Activated naive CD8-positive, alpha-beta T cell treated with anti-CD3 and anti-CD28 coated beads, Interleukin-2, amount 50 U/mL, for 24 hours (primary cell): ENCODE measurements at regions not wholly inside any gene's neighbourhood (a gene's known extent, or its start where the extent isn't known, plus 50 kb on each side); places are given as distances from the start of the nearest gene placed in this dataset.

Experiments used
- ATAC-seq: fragments of 150-1000 bp; cut with Tn5 transposase; one replicate; pipeline ENCODE4 v1.10.0; 2021
- DNase-seq: peaks from one replicate; pipeline ENCODE4 v3.0.0; 2021
- H3K27ac Mint-ChIP-seq: one replicate; pipeline ENCODE4 v1.8.0; 2021; ENCODE audit warnings: mild to moderate bottlenecking, mixed read lengths
- H3K27me3 Mint-ChIP-seq: one replicate; pipeline ENCODE4 v1.8.0; 2021; ENCODE audit warnings: mixed read lengths
- H3K36me3 Mint-ChIP-seq: one replicate; pipeline ENCODE4 v1.8.0; 2021; ENCODE audit warnings: low read depth, mixed read lengths
- H3K4me1 Mint-ChIP-seq: one replicate; pipeline ENCODE4 v1.8.0; 2021; ENCODE audit warnings: mixed read lengths
- H3K4me3 Mint-ChIP-seq: one replicate; pipeline ENCODE4 v1.8.0; 2021; ENCODE audit warnings: mild to moderate bottlenecking, moderate library complexity, mixed read lengths
- H3K9me3 Mint-ChIP-seq: one replicate; pipeline ENCODE4 v1.8.0; 2021; ENCODE audit warnings: mixed read lengths

DNA sequence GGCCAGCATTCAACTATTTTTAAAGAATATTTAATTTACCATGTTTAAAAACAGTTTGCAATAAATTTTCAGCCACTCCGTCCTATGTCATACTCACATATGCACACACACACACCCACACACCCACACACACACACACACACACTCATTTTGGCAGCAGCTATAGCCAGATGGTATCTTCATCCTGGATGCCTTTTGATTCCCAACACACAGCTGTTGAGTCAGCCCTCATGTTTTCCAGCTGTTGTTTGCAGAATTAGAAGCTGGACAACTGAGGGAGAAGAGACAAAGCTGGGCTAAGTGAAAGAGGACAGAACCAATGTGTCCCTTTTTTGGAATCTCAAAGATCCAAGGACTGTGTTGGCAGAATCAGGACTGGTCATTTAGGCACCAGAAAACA is 80.0 kb upstream of the EGLN3 start:
- DNase-seq (no peak), ATAC-seq (no peak)
- Mint-ChIP-seq H3K4me1 (no peaks in the 10 kb centered on the region), H3K4me3 (no peak overlapping the region), H3K27me3 (peaks cover 2% of the 10 kb centered on the region), H3K27ac (no peak overlapping the region), H3K36me3 (no peaks in the 10 kb centered on the region), H3K9me3 (no peaks in the 10 kb centered on the region)

DNA sequence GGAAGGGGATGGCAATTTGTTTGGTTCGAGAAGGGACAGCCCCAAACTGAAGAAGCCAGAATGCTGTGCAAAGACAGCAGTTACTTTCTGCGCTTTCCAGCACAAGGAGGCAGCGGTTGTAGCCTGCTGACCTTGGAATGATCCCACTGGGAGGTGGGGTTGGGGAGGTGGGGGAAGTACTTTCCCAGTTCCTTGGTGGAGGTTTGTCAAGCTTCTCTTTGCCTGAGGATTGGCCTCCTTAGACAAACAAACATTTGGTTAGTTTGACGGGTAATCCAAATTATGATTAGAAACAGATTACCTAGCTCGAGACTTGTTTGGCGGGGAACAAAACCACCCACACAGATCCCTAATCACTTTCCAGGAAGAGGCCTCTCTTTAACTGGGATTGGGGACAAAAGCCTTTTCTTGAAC is 79.1 kb upstream of the EGLN3 start:
- Mint-ChIP-seq H3K36me3 (no peaks in the 10 kb centered on the region), H3K27me3 (peaks cover 2% of the 10 kb centered on the region), H3K4me3 (no peak overlapping the region), H3K9me3 (no peaks in the 10 kb centered on the region), H3K4me1 (no peaks in the 10 kb centered on the region), H3K27ac (no peak overlapping the region)
- ATAC-seq (no peak), DNase-seq (no peak)

DNA sequence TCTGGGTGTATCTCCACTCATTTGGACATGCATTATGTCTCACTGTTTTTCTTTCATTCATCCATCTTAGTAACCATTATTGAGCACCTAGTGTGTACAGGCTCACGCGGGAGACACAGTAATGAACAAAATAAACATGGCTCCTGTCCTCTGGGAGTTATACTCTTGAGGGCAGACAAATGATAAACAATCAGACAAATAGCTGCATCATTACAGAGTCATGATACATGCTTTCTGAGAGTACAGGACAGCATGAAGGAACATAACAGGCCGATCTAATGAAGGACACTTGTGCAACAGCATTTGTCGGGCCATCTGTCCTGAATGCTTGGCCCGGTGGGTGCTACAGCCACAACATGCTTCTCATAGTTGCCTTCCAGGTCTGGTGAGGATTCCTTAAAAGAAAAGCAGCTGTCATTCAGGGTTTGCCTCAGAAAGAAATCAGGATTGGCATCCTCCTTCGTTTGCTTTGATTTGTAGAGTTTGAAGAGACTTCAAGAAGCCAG is 77.2 kb upstream of the EGLN3 start:
- ATAC-seq (no peak), DNase-seq (no peak)
- no peak overlapping the region for H3K4me3 Mint-ChIP-seq
- H3K9me3 Mint-ChIP-seq = no peaks in the 10 kb centered on the region
- no peaks in the 10 kb centered on the region for H3K4me1 Mint-ChIP-seq
- no peaks in the 10 kb centered on the region for H3K36me3 Mint-ChIP-seq
- no peak overlapping the region for H3K27ac Mint-ChIP-seq
- peaks cover 2% of the 10 kb centered on the region for H3K27me3 Mint-ChIP-seq

DNA sequence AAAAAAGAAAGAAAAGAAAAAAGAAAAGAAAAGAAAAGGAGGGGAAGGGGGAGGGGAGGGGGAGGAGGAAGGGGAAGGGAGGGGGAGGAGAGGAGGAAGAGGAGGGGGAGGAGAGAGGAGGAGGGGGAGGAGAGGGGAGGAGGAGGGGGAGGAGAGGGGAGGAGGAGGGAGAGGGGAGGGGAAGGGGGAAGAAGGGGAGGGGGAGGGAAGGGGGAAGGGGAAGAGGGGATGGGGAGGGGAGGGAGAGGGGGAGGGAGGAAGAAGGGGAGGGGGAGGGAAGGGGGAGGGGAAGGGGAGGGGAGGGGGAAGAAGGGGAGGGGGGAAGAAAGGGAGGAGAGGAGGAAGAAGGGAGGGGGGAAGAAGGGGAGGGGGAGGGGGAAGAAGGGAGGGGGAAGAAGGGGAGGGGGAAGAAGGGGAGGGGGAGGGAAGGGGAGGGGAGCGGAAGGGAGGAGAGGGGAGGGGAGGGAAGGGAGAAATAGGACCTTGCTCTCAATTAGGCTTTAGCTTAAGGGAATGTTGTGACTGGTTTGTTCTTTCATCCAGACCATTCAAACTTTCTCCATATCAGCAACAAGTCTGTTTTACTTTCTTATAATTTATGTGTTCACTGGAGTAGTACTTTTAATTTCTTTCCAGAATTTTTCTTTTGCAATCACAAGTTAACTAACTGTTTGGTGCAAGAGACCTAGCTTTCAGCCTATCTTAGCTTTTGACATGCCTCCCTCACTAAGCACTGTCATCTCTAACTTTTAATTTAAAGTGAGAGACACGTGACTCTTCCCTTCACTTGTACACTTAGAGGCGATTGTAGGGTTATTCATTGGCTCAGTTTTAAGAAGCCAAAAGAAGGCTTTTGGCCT is 76.5 kb upstream of the EGLN3 start:
- H3K36me3 Mint-ChIP-seq = no peaks in the 10 kb centered on the region
- no peak overlapping the region for H3K4me3 Mint-ChIP-seq
- no peak for ATAC-seq
- H3K27me3 Mint-ChIP-seq = peaks cover 2% of the 10 kb centered on the region
- no peak for DNase-seq
- no peaks in the 10 kb centered on the region for H3K4me1 Mint-ChIP-seq
- no peaks in the 10 kb centered on the region for H3K9me3 Mint-ChIP-seq
- H3K27ac Mint-ChIP-seq = no peak overlapping the region

DNA sequence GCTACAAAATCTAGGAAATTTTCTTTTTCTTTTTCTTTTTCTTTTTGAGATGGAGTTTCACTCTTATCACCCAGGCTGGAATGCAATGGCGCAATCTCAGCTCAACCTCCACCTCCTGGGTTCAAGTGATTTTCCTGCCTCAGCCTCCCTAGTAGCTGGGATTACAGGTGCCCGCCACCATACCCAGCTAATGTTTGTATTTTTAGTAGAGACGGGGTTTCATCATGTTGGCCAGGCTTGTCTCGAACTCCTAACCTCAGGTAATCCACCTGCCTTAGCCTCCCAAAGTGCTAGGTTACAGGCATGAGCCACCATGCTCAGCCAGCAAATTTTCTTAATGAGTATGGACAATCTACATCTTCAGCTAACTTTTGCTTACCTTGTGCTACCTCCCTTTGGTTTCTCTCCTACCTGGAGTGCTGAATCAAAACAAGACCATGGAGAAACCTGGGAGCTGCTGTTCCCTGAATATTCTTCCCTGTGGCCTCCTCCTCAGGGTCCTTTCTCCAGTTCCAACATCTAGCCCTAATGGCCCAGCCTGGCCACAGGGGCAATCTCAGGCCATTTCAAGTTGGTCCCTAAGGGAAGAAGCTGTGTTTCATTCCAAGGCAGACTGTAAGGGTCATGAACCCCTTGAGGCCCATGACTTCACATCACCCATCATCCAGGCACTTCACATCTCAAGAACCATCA is 74.6 kb upstream of the EGLN3 start:
- no peaks in the 10 kb centered on the region for H3K9me3 Mint-ChIP-seq
- DNase-seq = no peak
- H3K4me1 Mint-ChIP-seq = no peaks in the 10 kb centered on the region
- no peak overlapping the region for H3K27ac Mint-ChIP-seq
- ATAC-seq = no peak
- H3K36me3 Mint-ChIP-seq = no peaks in the 10 kb centered on the region
- peaks cover 2% of the 10 kb centered on the region for H3K27me3 Mint-ChIP-seq
- no peak overlapping the region for H3K4me3 Mint-ChIP-seq

DNA sequence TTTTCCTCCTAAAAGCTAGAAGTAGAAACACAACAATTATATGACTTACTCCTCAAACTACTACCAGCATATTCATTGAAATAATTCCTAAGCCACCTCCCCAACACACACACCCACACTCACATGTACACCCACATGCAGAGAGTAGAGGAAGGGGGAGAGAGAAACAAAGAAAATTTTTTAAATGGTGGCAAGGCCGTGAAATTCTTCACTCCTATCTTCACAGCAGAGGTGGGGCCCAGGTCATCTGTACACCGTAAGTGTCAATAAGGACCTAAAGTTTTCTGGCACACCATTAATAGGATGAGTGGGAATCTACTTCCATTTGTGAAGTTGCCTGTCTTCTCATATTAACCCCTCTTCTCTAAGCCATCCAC is 73.9 kb upstream of the EGLN3 start:
- no peak overlapping the region for H3K4me3 Mint-ChIP-seq
- no peak overlapping the region for H3K27ac Mint-ChIP-seq
- H3K4me1 Mint-ChIP-seq = no peaks in the 10 kb centered on the region
- H3K27me3 Mint-ChIP-seq = peaks cover 2% of the 10 kb centered on the region
- no peaks in the 10 kb centered on the region for H3K36me3 Mint-ChIP-seq
- no peak for DNase-seq
- no peak for ATAC-seq
- H3K9me3 Mint-ChIP-seq = no peaks in the 10 kb centered on the region

DNA sequence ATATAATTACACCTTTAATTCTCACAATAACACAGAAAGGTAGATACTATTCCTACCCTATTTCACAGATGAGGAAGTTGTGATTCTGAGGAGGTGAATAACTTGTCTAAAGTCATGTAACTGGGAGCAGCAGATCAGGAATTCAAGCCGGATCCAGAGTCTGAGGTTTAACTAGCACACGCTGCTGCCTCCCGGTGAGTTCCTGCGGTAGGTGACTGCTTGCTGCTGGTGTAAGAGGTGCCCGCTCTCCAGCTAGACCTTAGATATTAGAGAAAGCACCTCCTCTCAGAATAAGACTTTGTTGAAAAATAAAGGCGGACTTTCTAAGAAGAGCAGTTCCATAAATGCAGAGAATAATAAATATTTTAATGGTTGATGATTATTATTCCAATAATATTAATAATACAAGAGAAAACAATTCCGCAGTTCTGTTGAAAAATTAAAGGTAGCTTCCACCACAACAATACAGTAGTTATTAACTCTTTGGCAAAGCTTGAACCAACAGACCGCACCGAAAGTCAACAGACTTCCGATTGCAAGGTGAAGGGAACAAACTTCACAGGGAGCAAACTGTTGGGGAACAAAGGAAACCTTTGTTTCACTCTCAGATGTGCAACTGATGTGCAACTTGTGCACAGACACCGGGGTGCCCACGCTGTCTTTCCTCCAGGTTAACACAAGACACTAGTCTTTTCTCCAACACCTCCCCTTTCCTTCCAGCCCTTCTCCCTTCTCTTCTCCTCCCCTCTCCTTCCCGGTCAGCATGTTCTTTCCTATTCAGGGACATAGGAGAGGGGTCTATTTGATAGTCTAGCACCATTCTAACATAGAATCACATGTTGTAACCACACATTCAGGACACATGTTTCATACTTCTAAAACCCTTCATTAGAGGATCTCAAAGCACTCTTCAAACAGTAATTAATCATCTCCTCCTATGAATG is 73.2 kb upstream of the EGLN3 start:
- Mint-ChIP-seq H3K27me3 (peaks cover 2% of the 10 kb centered on the region), H3K9me3 (no peaks in the 10 kb centered on the region), H3K27ac (no peak overlapping the region), H3K4me3 (no peak overlapping the region), H3K4me1 (no peaks in the 10 kb centered on the region), H3K36me3 (no peaks in the 10 kb centered on the region)
- DNase-seq = no peak
- ATAC-seq = no peak

DNA sequence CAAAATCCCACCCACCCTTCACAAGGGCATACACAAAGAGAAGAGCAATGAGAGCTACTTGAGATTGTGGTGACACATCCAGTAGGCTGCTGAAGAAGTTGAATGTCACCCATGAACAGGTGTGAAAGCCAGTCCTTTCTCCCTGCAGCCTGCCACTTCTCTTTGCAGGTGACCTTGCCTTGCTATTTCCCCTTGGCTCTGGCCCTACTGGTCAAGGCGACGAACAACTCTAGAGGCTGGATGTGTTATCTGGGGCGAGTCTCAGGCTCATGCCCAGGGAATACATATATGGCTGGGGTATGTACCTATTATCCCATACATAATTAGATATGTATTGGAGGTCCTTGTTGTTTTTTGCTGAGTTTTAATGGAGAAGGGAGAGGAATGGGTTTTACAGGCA is 70.2 kb upstream of the EGLN3 start:
- ATAC-seq = no peak
- Mint-ChIP-seq H3K36me3 (no peaks in the 10 kb centered on the region), H3K27me3 (no peaks in the 10 kb centered on the region), H3K9me3 (no peaks in the 10 kb centered on the region), H3K4me3 (no peak overlapping the region), H3K4me1 (peaks cover 16% of the 10 kb centered on the region), H3K27ac (no peak overlapping the region)
- no peak for DNase-seq

DNA sequence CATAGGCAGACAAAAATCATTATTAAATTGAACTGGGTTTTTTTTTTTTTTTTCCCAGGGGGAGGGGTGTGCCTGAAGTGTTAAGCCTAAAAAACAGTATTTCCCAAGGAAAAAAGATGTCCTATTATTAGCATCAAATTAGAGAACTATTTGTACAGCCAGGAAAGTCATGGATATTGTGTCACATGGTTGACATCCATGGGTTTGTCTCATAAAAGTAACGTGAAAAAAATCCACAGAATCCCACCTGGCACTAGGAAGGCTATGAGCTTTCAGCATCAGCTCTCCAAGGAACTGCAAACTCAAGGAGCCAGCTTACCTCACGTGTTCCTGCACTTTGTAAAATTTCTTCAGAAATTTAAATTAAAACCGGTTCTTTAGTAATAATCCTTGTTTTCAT is 69.1 kb upstream of the EGLN3 start:
- Mint-ChIP-seq H3K4me1 (peaks cover 16% of the 10 kb centered on the region), H3K9me3 (no peaks in the 10 kb centered on the region), H3K36me3 (no peaks in the 10 kb centered on the region), H3K27ac (no peak overlapping the region), H3K4me3 (no peak overlapping the region), H3K27me3 (no peaks in the 10 kb centered on the region)
- no peak for ATAC-seq
- no peak for DNase-seq

DNA sequence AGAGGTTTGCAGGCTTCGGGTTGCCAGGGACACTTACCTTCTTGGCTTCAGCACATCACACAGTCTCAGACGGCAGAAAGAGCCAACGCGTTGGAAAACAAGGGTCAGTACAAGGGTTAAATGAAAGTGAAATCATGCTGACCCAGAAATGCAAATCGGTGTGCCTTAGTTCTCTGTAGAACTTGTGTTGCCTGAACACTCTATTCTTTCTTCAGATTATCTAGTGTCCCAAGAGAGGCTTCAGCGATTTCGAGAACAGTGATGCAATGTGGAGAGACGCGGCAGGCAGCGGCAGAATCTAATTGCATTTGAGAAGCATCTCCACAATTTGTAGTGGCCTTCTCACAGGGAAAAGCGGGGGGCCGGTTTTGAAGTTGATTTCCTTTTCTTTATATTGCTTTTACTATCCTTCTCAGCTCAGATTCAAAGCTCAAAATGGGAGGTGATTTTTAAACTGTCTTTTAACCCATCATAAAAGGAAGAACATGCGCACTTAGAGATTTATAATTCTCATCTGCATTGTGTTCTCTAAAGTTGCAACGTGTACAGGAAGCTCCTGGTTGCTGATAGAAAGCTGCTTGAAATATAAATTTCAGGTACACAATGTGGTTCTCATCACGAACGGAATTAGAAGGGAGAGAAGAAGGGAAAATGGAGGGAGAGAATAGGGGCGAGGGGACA is 67.8 kb upstream of the EGLN3 start:
- no peaks in the 10 kb centered on the region for H3K36me3 Mint-ChIP-seq
- peak; percentile 85 for ATAC-seq
- H3K27ac Mint-ChIP-seq = peak overlapping the region; percentile 91
- no peaks in the 10 kb centered on the region for H3K9me3 Mint-ChIP-seq
- peak; percentile 10 for DNase-seq
- H3K4me3 Mint-ChIP-seq = peak overlapping the region; percentile 80
- peaks cover 2% of the 10 kb centered on the region for H3K27me3 Mint-ChIP-seq
- H3K4me1 Mint-ChIP-seq = peaks cover 22% of the 10 kb centered on the region

DNA sequence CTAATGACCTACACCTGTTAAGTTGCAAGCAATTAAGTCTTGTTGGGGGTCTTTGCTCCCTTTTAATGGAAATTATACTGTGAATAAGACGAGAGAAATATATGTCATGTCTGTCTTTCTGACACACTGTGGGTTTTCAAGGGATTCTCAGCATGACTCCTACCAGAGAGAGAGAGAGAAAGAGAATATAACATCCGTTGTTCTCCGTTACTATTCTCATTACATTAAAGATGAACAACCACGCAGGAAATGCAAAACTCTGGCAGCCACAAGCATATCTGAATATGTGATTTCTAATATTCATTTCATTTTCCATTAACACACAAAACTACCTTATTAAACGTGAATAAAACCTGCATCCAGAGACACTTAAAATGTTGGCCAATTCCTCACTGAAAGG is 67.3 kb upstream of the EGLN3 start:
- no peak for DNase-seq
- peaks cover 28% of the 10 kb centered on the region for H3K4me1 Mint-ChIP-seq
- no peaks in the 10 kb centered on the region for H3K9me3 Mint-ChIP-seq
- no peaks in the 10 kb centered on the region for H3K36me3 Mint-ChIP-seq
- peak overlapping the region; percentile 91 for H3K27ac Mint-ChIP-seq
- peak; percentile 59 for ATAC-seq
- peaks cover 2% of the 10 kb centered on the region for H3K27me3 Mint-ChIP-seq
- H3K4me3 Mint-ChIP-seq = peak overlapping the region; percentile 80

DNA sequence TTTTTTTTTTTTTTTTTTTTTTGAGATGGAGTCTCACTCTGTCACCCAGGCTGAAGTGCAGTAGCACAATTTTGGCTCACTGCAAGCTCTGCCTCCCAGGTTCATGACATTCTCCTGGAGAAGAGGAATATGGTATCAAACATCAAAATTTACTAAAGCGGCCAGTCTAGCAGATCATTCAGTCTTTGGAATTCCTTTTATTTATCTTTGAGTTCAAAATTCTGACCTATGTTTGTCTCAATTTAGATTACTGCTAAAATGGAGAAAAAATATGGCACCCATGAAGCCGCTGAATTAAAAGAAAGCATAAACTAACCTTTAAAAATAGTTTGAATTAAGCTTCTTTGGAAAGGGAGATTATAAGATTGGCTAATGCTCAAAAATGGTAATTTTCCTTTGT is 64.5 kb upstream of the EGLN3 start:
- Mint-ChIP-seq H3K27ac (no peak overlapping the region), H3K9me3 (no peaks in the 10 kb centered on the region), H3K27me3 (peaks cover 4% of the 10 kb centered on the region), H3K4me1 (peaks cover 33% of the 10 kb centered on the region), H3K4me3 (no peak overlapping the region), H3K36me3 (no peaks in the 10 kb centered on the region)
- DNase-seq (no peak), ATAC-seq (no peak)

DNA sequence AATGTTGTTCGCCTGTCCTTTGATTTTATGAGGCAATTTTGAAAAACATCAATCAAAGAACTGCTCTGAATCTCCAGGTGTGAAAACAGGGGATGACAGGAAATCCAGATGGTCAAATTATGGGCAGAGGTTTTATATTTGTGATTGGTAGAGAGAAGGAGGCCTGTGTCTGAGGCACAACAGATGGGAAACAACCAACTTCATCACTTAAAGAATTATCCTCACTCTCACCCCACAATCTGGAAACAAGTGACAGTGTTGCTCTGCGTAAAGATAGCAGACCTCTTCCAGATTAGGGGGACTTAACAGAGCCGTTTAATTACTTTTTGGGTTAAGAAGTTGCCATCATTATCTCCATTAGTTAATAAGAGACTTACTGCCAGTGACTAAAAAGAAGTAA is 64.1 kb upstream of the EGLN3 start:
- Mint-ChIP-seq H3K4me1 (peaks cover 33% of the 10 kb centered on the region), H3K9me3 (no peaks in the 10 kb centered on the region), H3K27me3 (peaks cover 4% of the 10 kb centered on the region), H3K4me3 (no peak overlapping the region), H3K36me3 (no peaks in the 10 kb centered on the region), H3K27ac (no peak overlapping the region)
- no peak for ATAC-seq
- DNase-seq = no peak

DNA sequence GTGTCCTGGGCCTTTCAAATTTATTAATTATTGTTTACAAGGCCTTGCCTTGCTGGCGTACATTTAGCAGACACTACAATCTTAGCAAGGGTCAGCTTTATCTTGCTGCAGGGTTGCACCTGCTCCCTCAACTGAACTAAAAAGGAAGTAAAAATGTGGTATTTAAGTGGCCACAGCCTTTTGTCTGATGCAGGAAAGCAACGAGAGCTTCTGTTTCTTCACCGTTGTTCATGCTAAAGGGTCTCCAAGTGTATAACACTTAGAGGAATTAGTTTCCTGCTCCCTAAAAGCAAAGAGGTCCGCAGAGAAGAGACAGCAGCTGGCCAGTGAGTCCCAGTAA is 62.8 kb upstream of the EGLN3 start:
- DNase-seq = no peak
- ATAC-seq = no peak
- H3K27ac Mint-ChIP-seq = peak overlapping the region; percentile 74
- peaks cover 4% of the 10 kb centered on the region for H3K27me3 Mint-ChIP-seq
- peak overlapping the region; percentile 26 for H3K4me3 Mint-ChIP-seq
- no peaks in the 10 kb centered on the region for H3K36me3 Mint-ChIP-seq
- no peaks in the 10 kb centered on the region for H3K9me3 Mint-ChIP-seq
- H3K4me1 Mint-ChIP-seq = peaks cover 29% of the 10 kb centered on the region
